DMS79 (cell line): ENCODE measurements at regions not wholly inside any gene's neighbourhood (a gene's known extent, or its start where the extent isn't known, plus 50 kb on each side); places are given as distances from the start of the nearest gene placed in this dataset.
"Not testable (repeated sequence)": the region's sequence is repeated elsewhere in the genome, so short reads cannot be mapped to it uniquely, and the experiment has no call there.

ENCODE experiments used
- DNase-seq: peaks from one replicate; lab custom pipeline; 2025; lab: John Stamatoyannopoulos, UW

GRCh38 chr4:58871509-58871908 is 1761.3 kb upstream of the IGFBP7 start:
- no peak for DNase-seq

- DNase-seq = no peak
Measured at GRCh38 chr4:58849026-58849425, 1738.8 kb upstream of the IGFBP7 start.

- no peak for DNase-seq
Measured at GRCh38 chr4:58843455-58843854, 1733.3 kb upstream of the IGFBP7 start.

DNA sequence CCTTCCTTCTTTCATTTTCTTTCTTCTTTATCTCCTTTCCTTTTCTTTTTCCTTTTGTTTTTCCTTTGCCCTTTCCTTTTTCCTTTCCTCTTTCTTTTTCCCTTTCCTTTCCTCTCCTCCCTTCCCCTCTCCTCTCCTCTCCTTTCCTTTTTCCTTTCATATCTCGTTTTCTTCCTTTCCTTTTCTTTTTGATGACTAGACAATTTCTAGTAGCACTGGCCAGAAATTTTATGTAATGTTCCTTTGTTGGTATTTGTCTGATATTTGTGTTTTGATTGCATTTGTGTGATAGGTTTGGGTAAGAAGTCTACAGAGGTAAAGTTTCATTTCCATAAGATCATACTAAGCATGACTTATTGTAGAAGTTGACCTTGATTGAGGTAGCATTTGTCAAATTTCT is 1722.9 kb upstream of the IGFBP7 start:
- DNase-seq = no peak

GRCh38 chr4:58825278-58825677 is 1715.1 kb upstream of the IGFBP7 start:
- no peak for DNase-seq

DNA sequence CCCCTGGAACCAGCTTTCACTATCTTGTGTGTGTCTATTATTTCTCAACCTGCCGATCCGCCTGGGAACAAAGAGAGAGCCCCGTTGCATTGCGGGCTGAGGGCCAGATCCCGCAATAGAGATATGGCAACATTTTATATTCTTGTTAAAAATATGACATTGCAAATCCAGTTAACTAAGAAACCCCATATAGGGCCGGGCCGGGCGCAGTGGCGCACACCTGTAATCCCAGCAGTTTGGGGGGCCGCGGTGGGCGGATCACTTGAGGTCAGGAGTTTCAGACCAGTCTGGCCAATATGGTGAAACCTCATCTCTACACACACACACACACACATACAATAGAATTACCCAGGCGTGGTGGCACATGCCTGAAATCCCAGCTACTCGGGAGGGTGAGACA is 1708.4 kb upstream of the IGFBP7 start:
- not testable (repeated sequence) for DNase-seq

DNA sequence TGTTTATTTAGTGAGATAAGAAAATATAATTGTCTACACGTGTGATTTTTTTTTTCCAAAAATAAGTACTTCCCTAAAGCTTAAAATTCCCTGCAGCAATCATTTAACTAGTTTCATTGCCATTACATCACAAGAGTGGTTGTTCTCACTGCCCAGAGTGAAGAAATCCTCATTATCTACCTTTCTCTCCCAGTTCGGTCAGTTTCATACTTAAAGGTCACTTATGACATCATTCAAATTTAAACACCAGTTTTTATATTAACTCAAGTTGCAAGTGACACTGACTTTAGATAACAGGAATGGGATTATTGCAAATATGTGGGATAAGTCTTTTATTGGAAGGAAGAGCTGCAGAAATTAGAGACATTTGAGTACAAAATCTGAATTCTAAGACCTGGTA is 1699.8 kb upstream of the IGFBP7 start:
- DNase-seq = no peak

- no peak for DNase-seq
Measured at GRCh38 chr4:58809366-58809765, 1699.2 kb upstream of the IGFBP7 start.

- DNase-seq = no peak
Measured at GRCh38 chr4:58808817-58809216, 1698.6 kb upstream of the IGFBP7 start.

GRCh38 chr4:58807843-58808615 is 1697.8 kb upstream of the IGFBP7 start:
- no peak for DNase-seq

DNA sequence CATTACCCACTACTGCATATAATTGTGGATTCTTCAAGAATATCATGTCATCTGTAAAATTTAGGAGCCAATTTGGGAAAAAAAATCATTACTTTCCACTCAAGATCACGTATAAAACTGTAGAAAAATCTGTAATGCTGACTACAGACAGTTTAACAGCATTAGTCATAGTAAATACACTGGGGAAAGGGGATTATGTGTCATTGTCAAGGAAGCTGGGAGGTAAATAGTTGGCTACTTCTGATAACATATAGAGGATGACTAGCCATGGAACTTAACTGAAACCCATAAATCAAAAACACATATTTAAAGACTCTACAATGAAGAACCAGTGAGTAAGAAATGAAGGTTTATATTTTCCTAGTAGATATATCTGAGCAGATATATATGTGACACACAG is 1666.4 kb upstream of the IGFBP7 start:
- DNase-seq = no peak

DNA sequence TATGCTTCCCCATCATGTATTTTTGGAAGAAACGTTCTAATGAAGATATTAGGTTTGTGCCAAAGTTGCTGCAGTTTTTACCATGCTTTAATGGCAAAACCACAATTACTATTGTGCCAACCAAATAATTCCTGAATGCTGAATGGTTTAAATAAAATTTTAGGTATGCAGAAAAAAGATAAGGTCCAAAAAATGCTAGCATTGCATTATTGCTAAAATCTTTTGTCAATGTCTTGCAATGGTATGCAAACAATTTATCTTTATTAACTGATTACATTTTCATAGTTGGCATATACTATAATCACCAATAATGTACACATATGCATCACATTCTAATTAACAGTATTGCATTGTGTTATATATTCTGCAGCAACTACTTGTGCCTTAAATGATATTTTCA is 1657.4 kb upstream of the IGFBP7 start:
- DNase-seq = no peak

- DNase-seq = no peak
Measured at GRCh38 chr4:58766763-58767162, 1656.6 kb upstream of the IGFBP7 start.

- no peak for DNase-seq
Measured at GRCh38 chr4:58761563-58761962, 1651.4 kb upstream of the IGFBP7 start.

GRCh38 chr4:58760737-58761136 is 1650.6 kb upstream of the IGFBP7 start:
- no peak for DNase-seq

DNA sequence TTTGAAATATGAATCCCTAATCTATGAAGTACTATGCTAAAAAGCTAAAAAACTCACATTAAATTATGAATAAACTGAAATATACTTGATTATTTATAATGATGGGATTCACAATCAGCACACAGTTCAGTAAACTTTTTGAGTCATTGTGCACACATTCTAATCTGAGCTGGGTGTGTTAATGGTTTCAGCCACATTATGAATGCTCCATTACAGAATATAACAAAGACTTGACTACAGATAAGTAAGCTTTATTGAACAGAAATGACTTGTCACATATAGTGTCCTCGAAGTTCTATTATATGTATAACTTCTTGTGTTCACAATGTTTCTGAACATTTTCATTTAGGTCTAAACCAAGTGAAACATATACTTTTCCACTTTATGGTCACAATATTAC is 1649.9 kb upstream of the IGFBP7 start:
- DNase-seq = no peak

DNA sequence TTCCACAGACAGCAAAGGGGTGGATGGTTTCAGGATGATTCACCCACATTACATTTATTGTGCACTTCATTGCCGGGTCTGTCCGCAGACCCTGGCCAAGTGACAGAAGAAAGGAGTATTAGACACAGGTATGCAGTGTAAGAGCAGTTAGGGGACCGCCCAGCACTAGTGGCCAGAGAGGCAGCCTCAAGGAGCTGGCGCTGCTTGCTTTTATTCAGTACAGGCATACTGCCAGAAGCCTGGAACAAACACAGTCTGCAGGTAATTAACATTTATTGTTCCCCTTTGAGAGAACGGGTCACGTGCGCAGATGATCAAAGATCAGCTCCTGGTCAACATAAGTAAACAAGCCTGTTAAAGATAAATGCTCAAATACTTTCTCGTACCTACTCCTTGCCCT is 1639.0 kb upstream of the IGFBP7 start:
- DNase-seq = no peak

- DNase-seq = no peak
Measured at GRCh38 chr4:58740897-58741296, 1630.7 kb upstream of the IGFBP7 start.

- no peak for DNase-seq
Measured at GRCh38 chr4:58739275-58739674, 1629.1 kb upstream of the IGFBP7 start.

DNA sequence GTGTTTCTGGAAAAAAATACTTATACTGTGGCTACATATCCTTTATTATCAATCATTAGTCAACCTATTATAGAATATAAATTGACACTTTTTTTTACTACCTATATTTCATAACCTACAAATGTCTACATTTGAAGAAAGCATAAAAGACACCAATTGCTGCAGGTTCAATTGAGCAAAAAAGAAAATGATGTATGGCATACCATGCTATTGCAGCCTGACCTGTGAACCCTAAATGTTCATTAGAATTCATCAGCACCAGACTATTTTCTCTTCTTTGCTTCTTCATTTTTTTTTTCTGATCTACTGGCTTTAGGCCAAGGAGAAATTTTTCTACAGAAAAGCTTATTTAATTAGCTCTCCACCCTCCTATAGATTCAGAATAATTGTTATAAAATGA is 1628.2 kb upstream of the IGFBP7 start:
- DNase-seq = no peak

DNA sequence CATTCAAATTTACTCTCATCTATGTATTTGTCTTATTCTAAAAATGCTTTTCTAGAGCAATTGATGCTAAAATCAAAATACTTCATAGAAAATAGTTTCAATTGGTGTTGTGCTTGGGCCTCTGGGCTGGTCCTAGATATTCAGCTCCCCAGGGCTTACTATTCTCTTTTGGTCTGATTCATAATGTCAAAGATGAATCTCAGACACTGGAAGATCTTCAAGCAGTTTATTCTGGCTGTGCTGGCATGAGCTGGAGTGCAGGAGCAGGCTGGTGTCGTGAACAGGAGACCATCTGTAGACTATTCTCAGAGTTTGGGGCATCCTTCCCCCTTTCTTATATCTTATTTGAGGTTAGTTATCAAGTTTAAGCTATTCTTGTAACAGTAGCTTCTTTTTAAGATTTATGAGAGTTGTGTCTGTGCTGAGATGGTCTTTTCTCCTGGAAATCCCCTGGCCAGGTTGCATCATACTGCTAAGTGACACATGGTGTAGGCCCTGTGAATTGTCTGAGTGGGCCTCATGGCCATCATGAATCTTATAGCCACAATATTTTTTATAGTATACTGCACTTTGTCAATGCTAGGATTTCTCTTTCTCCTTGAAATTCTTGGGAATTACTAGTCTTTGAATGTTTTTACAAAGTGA is 1624.0 kb upstream of the IGFBP7 start:
- no peak for DNase-seq

GRCh38 chr4:58732973-58733372 is 1622.8 kb upstream of the IGFBP7 start:
- no peak for DNase-seq

DNA sequence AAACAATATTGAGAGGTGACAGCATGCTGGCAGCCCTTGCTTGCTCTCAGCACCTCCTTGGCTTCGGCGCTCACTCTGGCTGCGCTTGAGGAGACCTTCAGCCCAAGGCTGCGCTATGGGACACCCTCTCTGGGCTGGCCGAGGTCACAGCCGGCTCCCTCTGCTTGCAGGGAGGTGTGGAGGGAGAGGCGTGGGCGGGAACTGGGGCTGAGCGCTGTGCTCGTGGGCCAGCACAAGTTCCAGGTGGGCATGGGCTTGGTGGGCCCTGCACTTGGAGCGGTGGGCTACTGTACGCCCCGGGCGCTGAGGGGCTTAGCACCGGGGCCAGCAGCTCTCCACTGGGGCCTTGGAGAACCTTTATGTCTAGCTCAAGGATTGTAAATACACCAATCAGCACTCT is 1613.8 kb upstream of the IGFBP7 start:
- no peak for DNase-seq

DNA sequence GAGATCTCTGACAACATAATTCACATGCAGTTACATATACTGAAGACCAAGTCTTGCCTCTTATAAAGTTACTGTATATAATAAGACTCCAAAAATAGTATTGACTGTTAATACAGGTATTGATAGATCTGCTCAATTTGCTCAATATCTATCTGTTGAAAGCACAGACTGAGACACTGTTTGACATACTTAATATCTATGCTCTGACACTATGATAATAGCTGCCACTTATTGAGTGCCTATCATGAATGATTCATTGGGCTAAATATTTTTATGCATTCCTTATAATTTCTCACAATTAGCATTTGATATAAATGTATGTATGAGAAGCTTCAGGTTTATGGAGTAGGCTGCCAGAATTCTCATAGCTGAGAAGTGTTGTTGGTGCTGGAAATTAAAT is 1600.9 kb upstream of the IGFBP7 start:
- no peak for DNase-seq
